ENCODE measurements at regions not wholly inside any gene's neighbourhood (a gene's known extent, or its start where the extent isn't known, plus 50 kb on each side); places are given as distances from the start of the nearest gene placed in this dataset.

GRCh38 chr3:25350725-25351114 is 77.3 kb upstream of the RARB start:
- H3K4me3 Mint-ChIP-seq (ENCODE audit: low read depth, unreplicated experiment): no peak overlapping the region
- no TSS peak for BruUV-seq (replicated peaks)
- intact Hi-C loops (cut with micrococcal nuclease; ENCODE audit: unreplicated experiment): no loop called here
- CTCF ChIA-PET: no interaction called here
- no peaks in the 10 kb centered on the region for H3K4me1 Mint-ChIP-seq (ENCODE audit: low read depth, unreplicated experiment)
- no peaks in the 10 kb centered on the region for H3K9me3 Mint-ChIP-seq (ENCODE audit: low read depth, unreplicated experiment)
- no peak for TF ChIP-seq CTCF (IDR thresholded peaks at IDR 0.05; ENCODE audit: unreplicated experiment)
- no peak for DNase-seq
- no peaks in the 10 kb centered on the region for H3K36me3 Mint-ChIP-seq (ENCODE audit: insufficient read depth, unreplicated experiment)
- H3K27ac Mint-ChIP-seq (ENCODE audit: unreplicated experiment): no peak overlapping the region
- no peaks in the 10 kb centered on the region for H3K27me3 Mint-ChIP-seq (ENCODE audit: unreplicated experiment)

GRCh38 chr3:25354071-25354470 is 74.0 kb upstream of the RARB start:
- CTCF ChIA-PET: no interaction called here

GRCh38 chr3:25355034-25355885 is 72.8 kb upstream of the RARB start:
- Mint-ChIP-seq H3K36me3 (ENCODE audit: insufficient read depth, unreplicated experiment) (no peaks in the 10 kb centered on the region), H3K4me3 (ENCODE audit: low read depth, unreplicated experiment) (no peak overlapping the region), H3K27me3 (ENCODE audit: unreplicated experiment) (no peaks in the 10 kb centered on the region), H3K9me3 (ENCODE audit: low read depth, unreplicated experiment) (peaks cover 10% of the 10 kb centered on the region), H3K27ac (ENCODE audit: unreplicated experiment) (no peak overlapping the region), H3K4me1 (ENCODE audit: low read depth, unreplicated experiment) (no peaks in the 10 kb centered on the region)
- CTCF ChIA-PET: no interaction called here
- TF ChIP-seq CTCF (IDR thresholded peaks at IDR 0.05; ENCODE audit: unreplicated experiment): no peak
- BruUV-seq (replicated peaks): no TSS peak
- intact Hi-C loops (cut with micrococcal nuclease; ENCODE audit: unreplicated experiment): no loop called here
- no peak for DNase-seq

More at GRCh38 chr3:25354071-25354470, 74.0 kb upstream of the RARB start:
- H3K27me3 Mint-ChIP-seq (ENCODE audit: unreplicated experiment): no peaks in the 10 kb centered on the region
- no peak overlapping the region for H3K27ac Mint-ChIP-seq (ENCODE audit: unreplicated experiment)
- intact Hi-C loops (cut with micrococcal nuclease; ENCODE audit: unreplicated experiment): no loop called here
- H3K9me3 Mint-ChIP-seq (ENCODE audit: low read depth, unreplicated experiment): peaks cover 4% of the 10 kb centered on the region
- no peak overlapping the region for H3K4me3 Mint-ChIP-seq (ENCODE audit: low read depth, unreplicated experiment)
- no TSS peak for BruUV-seq (replicated peaks)
- no peak for TF ChIP-seq CTCF (IDR thresholded peaks at IDR 0.05; ENCODE audit: unreplicated experiment)
- no peaks in the 10 kb centered on the region for H3K36me3 Mint-ChIP-seq (ENCODE audit: insufficient read depth, unreplicated experiment)
- no peak for DNase-seq
- H3K4me1 Mint-ChIP-seq (ENCODE audit: low read depth, unreplicated experiment): no peaks in the 10 kb centered on the region

- no peak overlapping the region for H3K4me3 Mint-ChIP-seq (ENCODE audit: low read depth, unreplicated experiment)
- no peaks in the 10 kb centered on the region for H3K36me3 Mint-ChIP-seq (ENCODE audit: insufficient read depth, unreplicated experiment)
- TF ChIP-seq CTCF (IDR thresholded peaks at IDR 0.05; ENCODE audit: unreplicated experiment): no peak
- peaks cover 10% of the 10 kb centered on the region for H3K9me3 Mint-ChIP-seq (ENCODE audit: low read depth, unreplicated experiment)
- H3K27me3 Mint-ChIP-seq (ENCODE audit: unreplicated experiment): no peaks in the 10 kb centered on the region
- no TSS peak for BruUV-seq (replicated peaks)
- H3K4me1 Mint-ChIP-seq (ENCODE audit: low read depth, unreplicated experiment): no peaks in the 10 kb centered on the region
- CTCF ChIA-PET: no interaction called here
- intact Hi-C loops (cut with micrococcal nuclease; ENCODE audit: unreplicated experiment): no loop called here
- H3K27ac Mint-ChIP-seq (ENCODE audit: unreplicated experiment): no peak overlapping the region
- no peak for DNase-seq
Measured at GRCh38 chr3:25355998-25356397, 72.1 kb upstream of the RARB start.

Data from Calu3 (cell line).